GM13976 (cell line): ENCODE measurements at regions not wholly inside any gene's neighbourhood (a gene's known extent, or its start where the extent isn't known, plus 50 kb on each side); places are given as distances from the start of the nearest gene placed in this dataset.

Experiments
- DNase-seq: peaks from one replicate; pipeline ENCODE4 v3.0.0; 2012; ENCODE audit warnings: low spot score
- in situ Hi-C: fragments of 300-500 bp; cut with MboI; formaldehyde crosslinking; loops from one replicate; pipeline ENCODE4 v1.12.0; 2022; ENCODE audit warnings: low sequenced_read_pairs, mixed read lengths, inconsistent platforms; ENCODE audit not compliant: unreplicated experiment
- TF ChIP-seq, protein P1 (sequence below): IDR thresholded peaks from 2 replicates; pipeline ENCODE4 v1.5.1; 2012; ENCODE audit warnings: borderline replicate concordance, mild to moderate bottlenecking; ENCODE audit not compliant: insufficient read depth; ENCODE audit errors: extremely low read depth, missing control alignments, control extremely low read depth

DNA sequence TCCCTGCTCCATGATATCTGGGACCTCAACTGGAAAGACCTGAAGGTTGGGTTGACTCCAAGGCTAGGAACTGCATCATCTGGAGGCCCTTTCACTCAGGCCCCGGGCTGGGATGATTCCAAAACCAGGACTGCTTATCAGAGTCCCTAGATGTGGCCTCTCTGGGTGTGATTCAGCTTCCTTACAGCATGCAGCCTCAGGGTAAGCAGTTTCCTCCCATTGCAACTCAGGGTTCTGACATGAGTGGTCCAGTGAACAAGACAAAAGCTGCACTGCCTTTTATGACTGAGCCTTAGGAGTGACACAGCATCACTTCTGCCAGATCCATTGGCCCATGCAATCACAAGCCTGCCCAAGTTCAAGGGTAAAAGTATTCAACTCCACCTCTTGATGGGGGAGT lies 502.8 kb downstream of the COG6 start:
- no peak for DNase-seq
- TF ChIP-seq, protein P1, sequence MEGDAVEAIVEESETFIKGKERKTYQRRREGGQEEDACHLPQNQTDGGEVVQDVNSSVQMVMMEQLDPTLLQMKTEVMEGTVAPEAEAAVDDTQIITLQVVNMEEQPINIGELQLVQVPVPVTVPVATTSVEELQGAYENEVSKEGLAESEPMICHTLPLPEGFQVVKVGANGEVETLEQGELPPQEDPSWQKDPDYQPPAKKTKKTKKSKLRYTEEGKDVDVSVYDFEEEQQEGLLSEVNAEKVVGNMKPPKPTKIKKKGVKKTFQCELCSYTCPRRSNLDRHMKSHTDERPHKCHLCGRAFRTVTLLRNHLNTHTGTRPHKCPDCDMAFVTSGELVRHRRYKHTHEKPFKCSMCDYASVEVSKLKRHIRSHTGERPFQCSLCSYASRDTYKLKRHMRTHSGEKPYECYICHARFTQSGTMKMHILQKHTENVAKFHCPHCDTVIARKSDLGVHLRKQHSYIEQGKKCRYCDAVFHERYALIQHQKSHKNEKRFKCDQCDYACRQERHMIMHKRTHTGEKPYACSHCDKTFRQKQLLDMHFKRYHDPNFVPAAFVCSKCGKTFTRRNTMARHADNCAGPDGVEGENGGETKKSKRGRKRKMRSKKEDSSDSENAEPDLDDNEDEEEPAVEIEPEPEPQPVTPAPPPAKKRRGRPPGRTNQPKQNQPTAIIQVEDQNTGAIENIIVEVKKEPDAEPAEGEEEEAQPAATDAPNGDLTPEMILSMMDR: no peak
- in situ Hi-C loops: no loop called here

- no peak for DNase-seq
- in situ Hi-C loops: no loop called here
- TF ChIP-seq, protein P1: no peak
Observed at GRCh38 chr13:40158757-40159156, 503.3 kb downstream of the COG6 start.

DNA sequence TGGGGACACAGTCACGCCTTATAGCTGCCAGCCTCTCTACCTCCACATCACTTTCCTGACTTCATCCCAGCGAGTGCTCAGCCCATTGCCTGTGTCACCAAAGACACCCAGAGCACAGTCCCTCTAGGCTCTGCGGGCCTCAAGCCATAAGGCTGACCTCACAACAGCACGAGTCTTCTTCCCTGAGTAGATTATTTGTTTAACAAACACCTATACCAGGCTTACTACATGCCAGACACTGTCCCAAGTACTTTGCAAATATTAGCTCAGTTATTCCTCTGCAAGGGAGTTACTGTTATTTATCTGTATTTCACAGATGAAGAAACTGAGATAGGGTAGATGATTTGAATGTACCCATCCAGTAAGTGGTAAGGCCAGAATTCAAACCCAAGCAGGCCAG lies 504.3 kb downstream of the COG6 start:
- DNase-seq: no peak
- TF ChIP-seq, protein P1: no peak
- in situ Hi-C loops: no loop called here

DNA sequence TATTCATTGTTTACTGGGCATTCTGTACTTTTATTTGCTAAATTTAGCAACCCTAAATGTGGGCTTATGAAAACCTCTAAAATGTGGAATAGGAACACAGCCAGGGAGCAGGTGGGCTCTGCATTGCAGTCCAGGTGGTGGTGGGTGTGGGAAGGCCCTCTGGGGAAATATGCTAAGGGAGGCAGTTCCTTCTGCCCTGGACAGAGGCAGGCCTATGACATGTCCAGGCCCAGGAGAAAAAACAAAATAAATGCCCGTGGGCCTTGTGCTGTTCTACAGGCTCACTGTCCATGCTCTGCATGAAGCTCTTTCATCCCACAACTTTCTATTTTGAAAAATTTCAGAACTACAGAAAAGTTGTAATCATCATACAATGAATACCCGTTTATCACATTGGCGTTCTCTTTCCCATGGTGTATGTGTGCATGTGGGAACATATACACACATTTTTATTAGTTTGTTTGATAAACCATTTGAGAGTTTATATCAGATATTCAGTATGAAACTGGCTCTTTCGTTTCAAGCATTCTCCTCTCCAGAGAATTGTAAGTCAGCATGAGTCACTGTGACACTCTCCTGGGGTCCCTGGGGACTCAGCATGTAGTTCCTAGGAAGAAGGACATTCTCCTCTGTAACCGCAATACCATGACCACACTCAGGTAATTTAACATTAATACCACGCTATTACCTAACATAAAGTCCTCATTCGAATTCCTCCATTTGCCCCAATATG lies 505.3 kb downstream of the COG6 start:
- TF ChIP-seq, protein P1: no peak
- DNase-seq: no peak
- in situ Hi-C loops: no loop called here

GRCh38 chr13:40161351-40161810 lies 505.1 kb downstream of the FOXO1 start:
- in situ Hi-C loops: no loop called here
- TF ChIP-seq, protein P1: no peak
- no peak for DNase-seq

GRCh38 chr13:40161931-40162330 lies 504.5 kb downstream of the FOXO1 start:
- in situ Hi-C loops: no loop called here
- no peak for DNase-seq
- TF ChIP-seq, protein P1: no peak
